ENCODE measurements at regions not wholly inside any gene's neighbourhood (a gene's known extent, or its start where the extent isn't known, plus 50 kb on each side); places are given as distances from the start of the nearest gene placed in this dataset.

GRCh38 chr12:41743835-41744234, 400.8 kb downstream of the GXYLT1 start:
- 60 to 77% methylated on average over 1 to 4 of the region's 4 CpGs for WGBS, 2 donors (ENCODE audit: low coverage in 1 of 2)
- Histone ChIP-seq H3K9me3 (no peaks in the 10 kb centered on the region), H3K4me3 (no peak overlapping the region), H3K27ac (no peak overlapping the region), H3K27me3 (no peaks in the 10 kb centered on the region), H3K4me1 (no peaks in the 10 kb centered on the region), H3K36me3 (no peaks in the 10 kb centered on the region)
- ATAC-seq = no peak
- no peak for TF ChIP-seq EP300 (IDR thresholded peaks at IDR 0.05)
- no peak for TF ChIP-seq CTCF (IDR thresholded peaks at IDR 0.05)
- no peak for TF ChIP-seq POLR2A (IDR thresholded peaks at IDR 0.05)
- TF ChIP-seq POLR2AphosphoS5 (IDR thresholded peaks at IDR 0.05) = no peak

- Histone ChIP-seq H3K27ac (no peak overlapping the region), H3K27me3 (no peaks in the 10 kb centered on the region), H3K36me3 (no peaks in the 10 kb centered on the region), H3K4me3 (no peak overlapping the region), H3K4me1 (no peaks in the 10 kb centered on the region), H3K9me3 (no peaks in the 10 kb centered on the region)
- no peak for TF ChIP-seq POLR2A (IDR thresholded peaks at IDR 0.05)
- TF ChIP-seq EP300 (IDR thresholded peaks at IDR 0.05) = no peak
- TF ChIP-seq POLR2AphosphoS5 (IDR thresholded peaks at IDR 0.05) = no peak
- TF ChIP-seq CTCF (IDR thresholded peaks at IDR 0.05) = no peak
- WGBS, 2 donors (ENCODE audit: low coverage in 1 of 2) = 88 to 91% methylated on average over 3 of the region's 3 CpGs
- no peak for ATAC-seq
Measured at GRCh38 chr12:41739066-41739465, 405.6 kb downstream of the GXYLT1 start.

GRCh38 chr12:41737423-41737822, 407.3 kb downstream of the GXYLT1 start:
- Histone ChIP-seq H3K27ac (no peak overlapping the region), H3K4me1 (no peaks in the 10 kb centered on the region), H3K9me3 (no peaks in the 10 kb centered on the region), H3K36me3 (no peaks in the 10 kb centered on the region), H3K27me3 (no peaks in the 10 kb centered on the region), H3K4me3 (no peak overlapping the region)
- no peak for TF ChIP-seq EP300 (IDR thresholded peaks at IDR 0.05)
- no peak for TF ChIP-seq POLR2A (IDR thresholded peaks at IDR 0.05)
- no peak for TF ChIP-seq CTCF (IDR thresholded peaks at IDR 0.05)
- TF ChIP-seq POLR2AphosphoS5 (IDR thresholded peaks at IDR 0.05) = no peak
- WGBS, 2 donors (ENCODE audit: low coverage in 1 of 2) = 62 to 74% methylated on average over 2 to 3 of the region's 3 CpGs
- ATAC-seq = no peak

- 67 to 90% methylated on average over 1 of the region's 1 CpG for WGBS, 2 donors (ENCODE audit: low coverage in 1 of 2)
Measured at GRCh38 chr12:41736436-41736835, 408.2 kb downstream of the GXYLT1 start.

More at GRCh38 chr12:41736436-41736835, 408.2 kb downstream of the GXYLT1 start:
- Histone ChIP-seq H3K4me1 (no peaks in the 10 kb centered on the region), H3K4me3 (no peak overlapping the region), H3K27me3 (no peaks in the 10 kb centered on the region), H3K9me3 (no peaks in the 10 kb centered on the region), H3K36me3 (no peaks in the 10 kb centered on the region), H3K27ac (no peak overlapping the region)
- TF ChIP-seq POLR2A (IDR thresholded peaks at IDR 0.05) (no peak), POLR2AphosphoS5 (IDR thresholded peaks at IDR 0.05) (no peak), EP300 (IDR thresholded peaks at IDR 0.05) (no peak), CTCF (IDR thresholded peaks at IDR 0.05) (no peak)
- ATAC-seq = no peak

Data from gastroesophageal sphincter (tissue), 4 donors.